Small intestine (tissue), 7 donors: ENCODE measurements at regions not wholly inside any gene's neighbourhood (a gene's known extent, or its start where the extent isn't known, plus 50 kb on each side); places are given as distances from the start of the nearest gene placed in this dataset.
"Not testable (repeated sequence)": the region's sequence is repeated elsewhere in the genome, so short reads cannot be mapped to it uniquely, and the experiment has no call there.

Experiments used
- DNase-seq, 2 donors: peaks; one replicate each; pipeline versions ENCODE4 v3.0.0 to v3.0.0-alpha.2; 2013
- FAIRE-seq: peaks from 2 replicates; lab custom pipeline; 2012; peaks lifted over from hg19 to GRCh38; lab: Jason Lieb, UNC
- H3K27ac ChIP-seq, 3 donors: one replicate each; pipeline ENCODE4 v1.5.1; 2013; ENCODE audit warnings: low read length in 2 of 3, mild to moderate bottlenecking in 2 of 3, control low read depth in 1 of 3, inconsistent platforms in 1 of 3, low read depth in 1 of 3, moderate library complexity in 1 of 3
- H3K27me3 ChIP-seq, 3 donors: one replicate each; pipeline ENCODE4 v1.6.1; 2013; ENCODE audit warnings: low read length in 3 of 3, inconsistent platforms in 1 of 3; ENCODE audit not compliant: control insufficient read depth in 3 of 3, insufficient read depth in 3 of 3
- H3K36me3 ChIP-seq, 3 donors: one replicate each; pipeline ENCODE4 v1.6.1; 2013; ENCODE audit warnings: low read length in 3 of 3, inconsistent platforms in 1 of 3, low read depth in 1 of 3, mild to moderate bottlenecking in 1 of 3, moderate library complexity in 1 of 3; ENCODE audit not compliant: control insufficient read depth in 3 of 3, insufficient read depth in 2 of 3
- H3K4me1 ChIP-seq, 3 donors: one replicate each; pipeline ENCODE4 v1.6.1; 2013; ENCODE audit warnings: low read length in 2 of 3, inconsistent platforms in 1 of 3, low read depth in 1 of 3, mild to moderate bottlenecking in 1 of 3, moderate library complexity in 1 of 3; ENCODE audit not compliant: control insufficient read depth in 3 of 3, insufficient read depth in 2 of 3
- H3K4me3 ChIP-seq, 3 donors: one replicate each; pipeline ENCODE4 v1.5.1; 2013; ENCODE audit warnings: low read length in 3 of 3, control low read depth in 1 of 3, inconsistent platforms in 1 of 3, low read depth in 1 of 3, mild to moderate bottlenecking in 1 of 3, moderate library complexity in 1 of 3
- H3K9me3 ChIP-seq, 2 donors: one replicate each; pipeline ENCODE4 v1.6.1; 2013; ENCODE audit warnings: low read depth in 1 of 2, low read length in 1 of 2; ENCODE audit not compliant: control insufficient read depth in 2 of 2, insufficient read depth in 1 of 2
- WGBS, 3 donors: extraction: QIAGEN DNeasy Blood & Tissue Kit; methylation state at CpG; one replicate each; pipeline ENCODE4 v1.1.7; 2013; 5-methylcytosine and 5-hydroxymethylcytosine counted together
- donor health status: healthy with polysubstance abuse.
- donor health status: control.
- donor health status: control.
- donor health status: Bipolar disorder and iron deficiency.
- donor health status: healthy.

- not testable (repeated sequence) for H3K27ac ChIP-seq, H3K27me3 ChIP-seq, H3K9me3 ChIP-seq, H3K36me3 ChIP-seq, H3K4me1 ChIP-seq
- 50 to 86% (median 54%) methylated on average over 20 to 29 of the region's 31 CpGs for WGBS, 3 donors
- FAIRE-seq: peak; percentile 93
- H3K4me3 ChIP-seq: peak overlapping the region in 1 of 3 donors; percentile 11
- DNase-seq: peak; percentile 37 to 45
Measured at GRCh38 chr7:12496901-12497674, 73.4 kb upstream of the SCIN start.

DNA sequence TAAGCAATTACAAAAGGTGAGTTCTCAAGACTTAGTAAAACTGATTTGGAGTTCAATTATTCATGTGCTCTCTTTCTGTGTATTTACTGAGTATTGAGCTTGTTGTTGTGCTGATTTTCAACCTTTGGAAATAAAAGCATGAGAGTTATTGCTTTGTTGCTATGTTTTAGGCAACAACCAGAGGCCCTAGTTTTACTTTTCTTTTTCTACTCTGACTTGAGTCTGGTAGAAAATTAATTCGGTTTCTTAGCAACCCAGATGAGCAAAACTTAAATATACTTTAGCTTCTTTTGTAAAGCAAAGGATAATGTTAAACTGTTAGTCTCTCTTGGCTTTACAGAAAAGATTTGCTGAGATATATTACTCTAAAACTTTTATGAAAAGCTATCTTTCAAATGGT is 66.4 kb upstream of the SCIN start:
- Histone ChIP-seq H3K27ac (no peak overlapping the region), H3K4me1 (no peaks in the 10 kb centered on the region), H3K27me3 (no peaks in the 10 kb centered on the region), H3K36me3 (no peaks in the 10 kb centered on the region), H3K4me3 (no peak overlapping the region), H3K9me3 (no peaks in the 10 kb centered on the region)
- WGBS, 3 donors: 12 to 31% (median 21%) methylated on average over 1 of the region's 1 CpG
- DNase-seq (peak in 1 of 2 donors; percentile 31), FAIRE-seq (no peak)

- WGBS, 3 donors: 82 to 96% (median 88%) methylated on average over 3 of the region's 3 CpGs
- no peak for FAIRE-seq
Measured at GRCh38 chr7:12508005-12508404, 62.5 kb upstream of the SCIN start.

DNA sequence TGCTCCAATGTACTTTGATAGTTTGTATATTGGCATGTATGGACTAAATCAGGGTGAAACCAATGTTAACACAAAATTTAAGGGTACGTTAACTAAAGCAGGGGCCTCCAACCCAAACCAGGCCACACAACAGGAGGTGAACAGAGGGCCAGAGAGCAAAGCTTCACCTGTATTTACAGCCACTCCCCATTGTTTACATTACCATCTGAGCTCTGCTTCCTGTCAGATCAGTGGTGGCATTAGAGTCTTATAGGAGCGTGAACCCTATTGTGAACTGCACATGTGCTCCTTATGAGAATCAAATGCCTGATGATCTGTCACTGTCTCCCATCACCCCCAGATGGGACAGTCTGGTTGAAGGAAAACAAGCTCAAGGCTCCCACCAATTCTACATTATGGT is 62.0 kb upstream of the SCIN start:
- Histone ChIP-seq H3K27me3 (no peaks in the 10 kb centered on the region), H3K27ac (no peak overlapping the region), H3K4me3 (no peak overlapping the region), H3K9me3 (no peaks in the 10 kb centered on the region), H3K36me3 (no peaks in the 10 kb centered on the region), H3K4me1 (no peaks in the 10 kb centered on the region)
- no peak for DNase-seq
- FAIRE-seq: no peak
- WGBS, 3 donors: 73 to 78% (median 78%) methylated on average over 2 of the region's 2 CpGs

More at GRCh38 chr7:12508005-12508404, 62.5 kb upstream of the SCIN start:
- no peak for DNase-seq
- H3K4me1 ChIP-seq: no peaks in the 10 kb centered on the region
- no peaks in the 10 kb centered on the region for H3K36me3 ChIP-seq
- no peak overlapping the region for H3K27ac ChIP-seq
- H3K4me3 ChIP-seq: no peak overlapping the region
- H3K9me3 ChIP-seq: no peaks in the 10 kb centered on the region
- no peaks in the 10 kb centered on the region for H3K27me3 ChIP-seq

DNA sequence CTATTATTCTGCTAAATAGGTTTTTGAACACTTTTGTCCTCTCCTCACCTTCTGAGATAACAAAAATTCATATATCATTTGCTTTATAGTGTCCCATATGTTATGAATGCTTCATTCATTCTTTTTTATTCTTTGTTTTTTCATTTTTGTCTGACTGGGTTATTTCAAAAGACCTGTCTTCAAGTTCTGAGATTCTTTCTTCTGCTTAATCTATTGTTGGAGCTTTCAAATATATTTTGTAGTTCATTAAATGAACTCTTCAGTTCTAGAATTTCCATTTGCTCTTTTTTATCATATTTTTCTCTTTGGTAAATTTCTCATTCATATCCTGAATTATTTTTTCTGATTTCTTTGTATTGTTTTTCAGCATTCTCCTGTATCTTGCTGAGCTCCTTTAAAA is 53.1 kb upstream of the SCIN start:
- no peaks in the 10 kb centered on the region for H3K27me3 ChIP-seq
- DNase-seq (no peak), FAIRE-seq (no peak)
- H3K4me3 ChIP-seq: no peak overlapping the region
- no peaks in the 10 kb centered on the region for H3K36me3 ChIP-seq
- peaks cover 0 to 25% of the 10 kb centered on the region in 2 donors for H3K9me3 ChIP-seq
- H3K4me1 ChIP-seq: no peaks in the 10 kb centered on the region
- no peak overlapping the region for H3K27ac ChIP-seq

- Histone ChIP-seq H3K4me1 (no peaks in the 10 kb centered on the region), H3K27me3 (no peaks in the 10 kb centered on the region), H3K27ac (no peak overlapping the region), H3K9me3 (peaks cover 0 to 25% of the 10 kb centered on the region in 2 donors), H3K36me3 (no peaks in the 10 kb centered on the region), H3K4me3 (no peak overlapping the region)
- peak; percentile 8 to 22 for DNase-seq
- 73 to 86% (median 86%) methylated on average over 2 of the region's 2 CpGs for WGBS, 3 donors
- FAIRE-seq: no peak
Measured at GRCh38 chr7:12518920-12519681, 51.4 kb upstream of the SCIN start.

DNA sequence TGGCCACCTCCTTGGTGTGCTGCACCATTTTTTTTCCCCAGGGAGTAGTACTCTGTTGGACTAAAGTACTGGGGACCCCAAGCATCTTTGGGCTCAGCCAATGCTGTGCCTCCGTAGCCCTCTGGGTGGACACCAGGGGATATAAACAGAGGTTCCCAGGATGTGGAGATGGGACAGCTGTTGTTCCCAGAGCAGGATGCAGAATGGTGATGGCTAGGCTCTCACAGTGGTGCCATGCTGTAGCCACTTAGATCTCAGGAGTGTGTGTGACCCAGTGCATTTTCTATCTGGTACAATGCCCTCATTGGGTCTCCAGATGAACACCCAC is 50.9 kb upstream of the SCIN start:
- 6 to 48% (median 47%) methylated on average over 1 of the region's 1 CpG for WGBS, 3 donors
- DNase-seq: no peak
- Histone ChIP-seq H3K27me3 (no peaks in the 10 kb centered on the region), H3K4me3 (no peak overlapping the region), H3K4me1 (no peaks in the 10 kb centered on the region), H3K9me3 (peaks cover 0 to 25% of the 10 kb centered on the region in 2 donors), H3K27ac (no peak overlapping the region), H3K36me3 (no peaks in the 10 kb centered on the region)
- no peak for FAIRE-seq
